SK-N-SH (cell line): ENCODE measurements at regions not wholly inside any gene's neighbourhood (a gene's known extent, or its start where the extent isn't known, plus 50 kb on each side); places are given as distances from the start of the nearest gene placed in this dataset.

Source experiments
- CTCF ChIA-PET: fragments of 300-600, 350-600 bp; formaldehyde crosslinking; extraction: SDS; loops from one replicate; lab custom pipeline; 2021; lab: Yijun Ruan, JAX
- POLR2A ChIA-PET: fragments of 350-600 bp; sonication (Branson Sonifier 250); formaldehyde crosslinking; extraction: SDS; loops from one replicate; lab custom pipeline; 2020; ENCODE audit warnings: antibody characterized with exemption, inconsistent platforms; lab: Yijun Ruan, JAX
- DNase-seq: peaks from one replicate; pipeline ENCODE4 v3.0.0; 2012
- H2AFZ ChIP-seq: fragments of 200-600 bp; sonication (generic); 2 replicates; pipeline ENCODE4 v1.8.1; 2016; ENCODE audit warnings: antibody characterized with exemption, mild to moderate bottlenecking, low read depth
- H3F3A ChIP-seq: fragments of 200-600 bp; sonication (generic); replicated peaks from 2 replicates; pipeline ENCODE3; 2016; ENCODE audit warnings: antibody characterized with exemption, mild to moderate bottlenecking; ENCODE audit not compliant: insufficient read depth
- H3K27ac ChIP-seq, 2 experiments: fragments of 200-500 bp in 1 of 2; fragments of 200-600 bp in 1 of 2; sonication (Bioruptor generic) in 1 of 2; sonication (generic), shearing (Covaris generic) in 1 of 2; 2 replicates each; pipeline versions ENCODE4 v1.5.1 to v1.6.1; 2014 to 2016; ENCODE audit warnings: low read depth in 2 of 2, inconsistent platforms in 1 of 2, low read length in 1 of 2, mild to moderate bottlenecking in 1 of 2, mixed read lengths in 1 of 2
- H3K27me3 ChIP-seq: fragments of 200-600 bp; sonication (generic), shearing (Covaris generic); 2 replicates; pipeline ENCODE4 v1.6.1; 2016; ENCODE audit warnings: mixed run types; ENCODE audit not compliant: insufficient read depth
- H3K36me3 ChIP-seq, 2 experiments: fragments of 200-500 bp in 1 of 2; fragments of 200-600 bp in 1 of 2; sonication (Bioruptor generic) in 1 of 2; sonication (generic) in 1 of 2; replicated peaks in 1 of 2; 2 replicates each; pipeline versions ENCODE3 to v1.5.1; 2014 to 2016; ENCODE audit warnings: low read length in 1 of 2, mild to moderate bottlenecking in 1 of 2; ENCODE audit not compliant: insufficient read depth in 2 of 2, control insufficient read depth in 1 of 2
- H3K4me1 ChIP-seq, 2 experiments: fragments of 200-500 bp in 1 of 2; fragments of 200-600 bp in 1 of 2; sonication (Bioruptor generic) in 1 of 2; sonication (generic), shearing (Covaris generic) in 1 of 2; 2 replicates each; pipeline versions ENCODE4 v1.5.1 to v1.6.1; 2014 to 2016; ENCODE audit warnings: low read depth in 1 of 2, low read length in 1 of 2, mixed run types in 1 of 2; ENCODE audit not compliant: insufficient read depth in 2 of 2, control insufficient read depth in 1 of 2
- H3K4me2 ChIP-seq: fragments of 200-600 bp; sonication (generic), shearing (Covaris generic); 2 replicates; pipeline ENCODE4 v1.6.1; 2017; ENCODE audit warnings: mixed run types
- H3K4me3 ChIP-seq, 2 experiments: fragments of 200-500 bp in 1 of 2; fragments of 200-600 bp in 1 of 2; sonication (Bioruptor generic) in 1 of 2; sonication (generic), shearing (Covaris generic) in 1 of 2; 2 replicates each; pipeline versions ENCODE4 v1.5.1 to v1.8.1; 2014 to 2016; ENCODE audit warnings: low read depth in 2 of 2, inconsistent platforms in 1 of 2, low read length in 1 of 2, mild to moderate bottlenecking in 1 of 2, mixed read lengths in 1 of 2, moderate library complexity in 1 of 2
- H3K79me2 ChIP-seq: fragments of 200-600 bp; sonication (generic); 2 replicates; pipeline ENCODE4 v1.8.1; 2017; ENCODE audit warnings: mild to moderate bottlenecking; ENCODE audit not compliant: insufficient read depth
- H3K9ac ChIP-seq: fragments of 200-600 bp; sonication (generic); 2 replicates; pipeline ENCODE4 v1.6.1; 2017; ENCODE audit warnings: mixed run types
- H3K9me2 ChIP-seq: fragments of 200-600 bp; sonication (generic); 2 replicates; pipeline ENCODE4 v1.6.1; 2017; ENCODE audit warnings: mixed run types
- H3K9me3 ChIP-seq: fragments of 200-600 bp; sonication (generic); 2 replicates; pipeline ENCODE4 v1.6.1; 2017; ENCODE audit warnings: mixed run types, mild to moderate bottlenecking, moderate library complexity
- H4K20me1 ChIP-seq: fragments of 200-600 bp; sonication (generic); 2 replicates; pipeline ENCODE4 v1.6.1; 2017; ENCODE audit warnings: mild to moderate bottlenecking, mixed run types; ENCODE audit not compliant: insufficient read depth
- CHD2 ChIP-seq: fragments of 150-350 bp; IDR thresholded peaks from 2 replicates; pipeline ENCODE4 v1.6.1; 2018; ENCODE audit warnings: low read length; ENCODE audit not compliant: partially characterized antibody
- ELF1 ChIP-seq: IDR thresholded peaks from 2 replicates; pipeline ENCODE4 v1.4.0; 2012
- EP300 ChIP-seq, 2 experiments: IDR thresholded peaks; 2 replicates each; pipeline versions ENCODE4 v1.4.0 to v1.6.1; 2012; ENCODE audit warnings: borderline replicate concordance in 1 of 2, low read depth in 1 of 2, low read length in 1 of 2
- GABPA ChIP-seq: IDR thresholded peaks from 2 replicates; pipeline ENCODE4 v1.4.0; 2012; ENCODE audit warnings: low read depth, mild to moderate bottlenecking
- JUND ChIP-seq: IDR thresholded peaks from 2 replicates; pipeline ENCODE4 v1.4.0; 2012
- MEF2A ChIP-seq: IDR thresholded peaks from 2 replicates; pipeline ENCODE4 v1.4.0; 2012; ENCODE audit warnings: low read depth, borderline replicate concordance
- MXI1 ChIP-seq: IDR thresholded peaks from 2 replicates; pipeline ENCODE4 v1.6.1; 2012; ENCODE audit warnings: mild to moderate bottlenecking, low read depth, low read length, improper control_type of control experiment
- NFIC ChIP-seq: IDR thresholded peaks from 2 replicates; pipeline ENCODE4 v1.4.0; 2012; ENCODE audit warnings: borderline replicate concordance
- NRF1 ChIP-seq: IDR thresholded peaks from 2 replicates; pipeline ENCODE4 v1.6.1; 2012; ENCODE audit warnings: low read depth, mild to moderate bottlenecking, low read length
- RAD21 ChIP-seq: IDR thresholded peaks from 2 replicates; pipeline ENCODE4 v1.6.1; 2012; ENCODE audit warnings: mild to moderate bottlenecking, low read length
- RFX5 ChIP-seq: IDR thresholded peaks from 2 replicates; pipeline ENCODE4 v1.6.1; 2012; ENCODE audit warnings: mild to moderate bottlenecking, improper control_type of control experiment, low read length
- RXRA ChIP-seq: IDR thresholded peaks from 2 replicates; pipeline ENCODE4 v1.4.0; 2012; ENCODE audit warnings: low read depth, mild to moderate bottlenecking, borderline replicate concordance
- SIN3A ChIP-seq: IDR thresholded peaks from 2 replicates; pipeline ENCODE4 v1.6.1; 2012; ENCODE audit warnings: low read depth, mild to moderate bottlenecking, low read length, moderate library complexity, borderline replicate concordance
- TCF12 ChIP-seq: IDR thresholded peaks from 2 replicates; pipeline ENCODE4 v1.4.0; 2012
- TEAD4 ChIP-seq: IDR thresholded peaks from 2 replicates; pipeline ENCODE4 v1.4.0; 2012; ENCODE audit warnings: mild to moderate bottlenecking, borderline replicate concordance; ENCODE audit not compliant: insufficient read depth
- WGBS: methylation state at CpG from one replicate; pipeline ENCODE4 v1.1.6; 2017; ENCODE audit warnings: low lambda C conversion rate; 5-methylcytosine and 5-hydroxymethylcytosine counted together
- TF ChIP-seq, protein P1 (sequence below): IDR thresholded peaks from 2 replicates; pipeline ENCODE4 v1.4.0; 2012; ENCODE audit warnings: low read depth, borderline replicate concordance
- TF ChIP-seq, protein P2 (sequence below): IDR thresholded peaks from 2 replicates; pipeline ENCODE4 v1.6.1; 2012; ENCODE audit warnings: mild to moderate bottlenecking, low read depth, low read length, moderate library complexity
- TF ChIP-seq, protein P3 (sequence below): IDR thresholded peaks from 2 replicates; pipeline ENCODE4 v1.4.0; 2012; ENCODE audit warnings: low read depth
- TF ChIP-seq, protein P4 (sequence below): IDR thresholded peaks from 2 replicates; pipeline ENCODE4; 2012
- TF ChIP-seq, protein P5 (sequence below): fragments of 150-350 bp; IDR thresholded peaks from 2 replicates; pipeline ENCODE4 v1.6.1; 2017; ENCODE audit warnings: antibody characterized with exemption, low read length, low read depth, borderline replicate concordance

DNA sequence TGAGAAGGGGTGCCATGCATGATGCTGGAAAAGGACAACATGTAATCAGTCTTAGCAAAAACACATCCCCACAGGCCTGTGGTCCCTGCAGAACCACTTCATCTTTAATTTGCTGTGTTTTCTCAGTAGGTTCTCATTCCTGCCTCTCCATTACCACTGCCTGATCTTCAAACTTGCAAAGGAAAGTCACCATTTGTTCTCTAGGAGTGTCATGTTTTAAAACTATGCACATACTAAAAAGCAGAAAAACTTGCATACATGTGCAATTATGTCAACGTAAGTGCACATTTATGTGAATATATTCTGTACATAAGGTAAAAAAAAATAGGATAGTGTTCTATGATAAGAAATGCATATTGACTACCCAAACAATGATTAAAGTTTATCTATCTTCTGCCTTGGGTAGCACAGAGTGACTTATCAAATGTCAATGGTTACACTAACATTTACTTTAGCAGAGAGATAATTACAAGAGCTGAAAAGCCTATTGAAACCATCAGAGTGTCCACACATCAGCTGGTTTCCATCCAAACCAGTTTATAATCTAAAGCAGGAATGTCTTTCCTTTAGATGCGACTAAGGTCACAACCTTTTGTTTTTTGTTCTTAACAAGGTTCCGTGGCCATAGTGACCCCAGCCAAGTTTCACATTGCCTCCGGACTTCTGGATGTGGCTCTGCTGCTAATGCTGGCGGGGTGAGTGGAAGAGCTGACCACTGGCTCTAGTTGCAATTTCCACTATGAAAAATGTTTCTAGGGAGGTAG, 58.7 kb upstream of the RMDN2 start:
- Histone ChIP-seq H2AFZ (no peak overlapping the region), H3K9ac (no peak overlapping the region), H3K4me2 (no peak overlapping the region), H3K4me1 (peaks cover 9 to 27% of the 10 kb centered on the region in 2 experiments; a peak in 3 of 4 replicates), H3K79me2 (no peaks in the 10 kb centered on the region), H3F3A (peaks cover 7% of the 10 kb centered on the region), H3K4me3 (no peak overlapping the region), H4K20me1 (no peaks in the 10 kb centered on the region), H3K27me3 (no peaks in the 10 kb centered on the region), H3K27ac (no peak overlapping the region; a peak in 1 of 4 replicates), H3K9me3 (no peaks in the 10 kb centered on the region), H3K9me2 (no peaks in the 10 kb centered on the region), H3K36me3 (no peaks in the 10 kb centered on the region)
- WGBS = 75% methylated on average over 5 of the region's 5 CpGs
- CTCF ChIA-PET = interaction anchor here (1.0 to 7.4 kb wide), 8 partner anchors 10 to 470 kb away, joined by 3 to 71 read pairs (median 8); no protein-coding TSS in a partner anchor
- TF ChIP-seq MXI1 (no peak), CHD2 (no peak), RXRA (no peak), GABPA (no peak), TEAD4 (no peak), RFX5 (no peak), ELF1 (no peak), EP300 (IDR thresholded peaks at IDR 0.05; ENCODE audit: borderline replicate concordance in 1 of 2, low read depth in 1 of 2, low read length in 1 of 2) (no peak), NRF1 (no peak), JUND (no peak), TCF12 (no peak), MEF2A (no peak), SIN3A (no peak), RAD21 (no peak), NFIC (no peak)
- TF ChIP-seq, protein P1, sequence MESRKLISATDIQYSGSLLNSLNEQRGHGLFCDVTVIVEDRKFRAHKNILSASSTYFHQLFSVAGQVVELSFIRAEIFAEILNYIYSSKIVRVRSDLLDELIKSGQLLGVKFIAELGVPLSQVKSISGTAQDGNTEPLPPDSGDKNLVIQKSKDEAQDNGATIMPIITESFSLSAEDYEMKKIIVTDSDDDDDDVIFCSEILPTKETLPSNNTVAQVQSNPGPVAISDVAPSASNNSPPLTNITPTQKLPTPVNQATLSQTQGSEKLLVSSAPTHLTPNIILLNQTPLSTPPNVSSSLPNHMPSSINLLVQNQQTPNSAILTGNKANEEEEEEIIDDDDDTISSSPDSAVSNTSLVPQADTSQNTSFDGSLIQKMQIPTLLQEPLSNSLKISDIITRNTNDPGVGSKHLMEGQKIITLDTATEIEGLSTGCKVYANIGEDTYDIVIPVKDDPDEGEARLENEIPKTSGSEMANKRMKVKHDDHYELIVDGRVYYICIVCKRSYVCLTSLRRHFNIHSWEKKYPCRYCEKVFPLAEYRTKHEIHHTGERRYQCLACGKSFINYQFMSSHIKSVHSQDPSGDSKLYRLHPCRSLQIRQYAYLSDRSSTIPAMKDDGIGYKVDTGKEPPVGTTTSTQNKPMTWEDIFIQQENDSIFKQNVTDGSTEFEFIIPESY = no peak
- TF ChIP-seq, protein P2, sequence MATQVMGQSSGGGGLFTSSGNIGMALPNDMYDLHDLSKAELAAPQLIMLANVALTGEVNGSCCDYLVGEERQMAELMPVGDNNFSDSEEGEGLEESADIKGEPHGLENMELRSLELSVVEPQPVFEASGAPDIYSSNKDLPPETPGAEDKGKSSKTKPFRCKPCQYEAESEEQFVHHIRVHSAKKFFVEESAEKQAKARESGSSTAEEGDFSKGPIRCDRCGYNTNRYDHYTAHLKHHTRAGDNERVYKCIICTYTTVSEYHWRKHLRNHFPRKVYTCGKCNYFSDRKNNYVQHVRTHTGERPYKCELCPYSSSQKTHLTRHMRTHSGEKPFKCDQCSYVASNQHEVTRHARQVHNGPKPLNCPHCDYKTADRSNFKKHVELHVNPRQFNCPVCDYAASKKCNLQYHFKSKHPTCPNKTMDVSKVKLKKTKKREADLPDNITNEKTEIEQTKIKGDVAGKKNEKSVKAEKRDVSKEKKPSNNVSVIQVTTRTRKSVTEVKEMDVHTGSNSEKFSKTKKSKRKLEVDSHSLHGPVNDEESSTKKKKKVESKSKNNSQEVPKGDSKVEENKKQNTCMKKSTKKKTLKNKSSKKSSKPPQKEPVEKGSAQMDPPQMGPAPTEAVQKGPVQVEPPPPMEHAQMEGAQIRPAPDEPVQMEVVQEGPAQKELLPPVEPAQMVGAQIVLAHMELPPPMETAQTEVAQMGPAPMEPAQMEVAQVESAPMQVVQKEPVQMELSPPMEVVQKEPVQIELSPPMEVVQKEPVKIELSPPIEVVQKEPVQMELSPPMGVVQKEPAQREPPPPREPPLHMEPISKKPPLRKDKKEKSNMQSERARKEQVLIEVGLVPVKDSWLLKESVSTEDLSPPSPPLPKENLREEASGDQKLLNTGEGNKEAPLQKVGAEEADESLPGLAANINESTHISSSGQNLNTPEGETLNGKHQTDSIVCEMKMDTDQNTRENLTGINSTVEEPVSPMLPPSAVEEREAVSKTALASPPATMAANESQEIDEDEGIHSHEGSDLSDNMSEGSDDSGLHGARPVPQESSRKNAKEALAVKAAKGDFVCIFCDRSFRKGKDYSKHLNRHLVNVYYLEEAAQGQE = no peak
- TF ChIP-seq, protein P3, sequence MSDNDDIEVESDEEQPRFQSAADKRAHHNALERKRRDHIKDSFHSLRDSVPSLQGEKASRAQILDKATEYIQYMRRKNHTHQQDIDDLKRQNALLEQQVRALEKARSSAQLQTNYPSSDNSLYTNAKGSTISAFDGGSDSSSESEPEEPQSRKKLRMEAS = no peak
- TF ChIP-seq, protein P4, sequence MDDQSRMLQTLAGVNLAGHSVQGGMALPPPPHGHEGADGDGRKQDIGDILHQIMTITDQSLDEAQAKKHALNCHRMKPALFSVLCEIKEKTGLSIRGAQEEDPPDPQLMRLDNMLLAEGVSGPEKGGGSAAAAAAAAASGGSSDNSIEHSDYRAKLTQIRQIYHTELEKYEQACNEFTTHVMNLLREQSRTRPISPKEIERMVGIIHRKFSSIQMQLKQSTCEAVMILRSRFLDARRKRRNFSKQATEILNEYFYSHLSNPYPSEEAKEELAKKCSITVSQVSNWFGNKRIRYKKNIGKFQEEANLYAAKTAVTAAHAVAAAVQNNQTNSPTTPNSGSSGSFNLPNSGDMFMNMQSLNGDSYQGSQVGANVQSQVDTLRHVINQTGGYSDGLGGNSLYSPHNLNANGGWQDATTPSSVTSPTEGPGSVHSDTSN = no peak
- TF ChIP-seq, protein P5, sequence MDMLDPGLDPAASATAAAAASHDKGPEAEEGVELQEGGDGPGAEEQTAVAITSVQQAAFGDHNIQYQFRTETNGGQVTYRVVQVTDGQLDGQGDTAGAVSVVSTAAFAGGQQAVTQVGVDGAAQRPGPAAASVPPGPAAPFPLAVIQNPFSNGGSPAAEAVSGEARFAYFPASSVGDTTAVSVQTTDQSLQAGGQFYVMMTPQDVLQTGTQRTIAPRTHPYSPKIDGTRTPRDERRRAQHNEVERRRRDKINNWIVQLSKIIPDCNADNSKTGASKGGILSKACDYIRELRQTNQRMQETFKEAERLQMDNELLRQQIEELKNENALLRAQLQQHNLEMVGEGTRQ = no peak
- POLR2A ChIA-PET = no interaction called here
- no peak for DNase-seq
